ENCODE measurements at regions not wholly inside any gene's neighbourhood (a gene's known extent, or its start where the extent isn't known, plus 50 kb on each side); places are given as distances from the start of the nearest gene placed in this dataset.

DNA sequence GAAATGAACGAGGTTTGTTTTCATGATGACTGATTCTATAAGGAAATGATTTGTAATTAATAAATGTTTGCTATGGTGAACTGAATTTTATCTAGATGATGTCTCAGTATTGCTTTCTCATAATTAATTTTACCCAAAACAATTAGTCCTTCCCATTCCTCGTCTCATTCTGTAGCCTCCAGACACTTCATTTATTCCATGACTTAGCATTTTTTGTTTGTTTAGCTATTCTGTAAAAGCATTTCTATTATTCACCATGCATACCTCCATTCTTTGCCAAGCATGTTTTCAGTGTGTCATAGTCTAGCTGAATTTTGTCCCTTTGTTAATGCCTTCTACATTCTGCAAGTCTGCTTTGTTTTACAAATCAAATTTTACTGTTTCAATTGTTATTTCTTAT is 137.4 kb upstream of the RPL10L start:
- H3K27me3 ChIP-seq (replicated peaks in 1 of 4; ENCODE audit: control insufficient read depth in 3 of 4, extremely low read depth in 1 of 4, insufficient read depth in 3 of 4, low read length in 3 of 4) = no peaks in the 10 kb centered on the region
- no peak overlapping the region for H3K4me3 ChIP-seq (ENCODE audit: extremely low read depth in 1 of 4, insufficient read depth in 2 of 4, low read depth in 3 of 4, low read length in 4 of 4)
- CTCF ChIA-PET (ENCODE audit: partially characterized antibody) = no interaction called here
- POLR2A ChIA-PET (ENCODE audit: partially characterized antibody) = no interaction called here
- H4K20me1 ChIP-seq (replicated peaks in 1 of 2; ENCODE audit: control insufficient read depth in 1 of 2, insufficient read depth in 2 of 2, low read length in 2 of 2) = no peaks in the 10 kb centered on the region
- H3K9me3 ChIP-seq (ENCODE audit: insufficient read depth in 2 of 2, low read depth in 1 of 2, low read length in 1 of 2) = no peaks in the 10 kb centered on the region
- H3K79me2 ChIP-seq (ENCODE audit: control insufficient read depth in 1 of 2, insufficient read depth in 2 of 2, low read length in 2 of 2) = no peaks in the 10 kb centered on the region
- H3K4me2 ChIP-seq (ENCODE audit: insufficient read depth in 1 of 2, low read depth in 2 of 2, low read length in 2 of 2) = no peak overlapping the region
- no peak overlapping the region for H2AFZ ChIP-seq (ENCODE audit: low read length)
- no peaks in the 10 kb centered on the region for H3K79me1 ChIP-seq (ENCODE audit: low read depth, low read length)
- no peak overlapping the region for H4K5ac ChIP-seq (ENCODE audit: insufficient read length, low read depth, low read length)
- H2BK15ac ChIP-seq (ENCODE audit: low read length) = no peak overlapping the region
- no peak for DNase-seq (ENCODE audit: low read depth in 1 of 2, low spot score in 2 of 2)
- TF ChIP-seq YY1 (IDR thresholded peaks at IDR 0.05; ENCODE audit: low read depth, low read length) = no peak
- TF ChIP-seq SP2 (IDR thresholded peaks at IDR 0.05; ENCODE audit: low read length) = no peak
- no peak for TF ChIP-seq RNF2 (IDR thresholded peaks at IDR 0.05; ENCODE audit: borderline replicate concordance, low read depth, low read length, missing control alignments, poor library complexity, severe bottlenecking)
- no peak for TF ChIP-seq NRF1 (IDR thresholded peaks at IDR 0.05; ENCODE audit: low read depth, low read length)
- TF ChIP-seq KDM4A (IDR thresholded peaks at IDR 0.05; ENCODE audit: low read depth, low read length, severe bottlenecking) = no peak
- no peak for TF ChIP-seq TAF1 (IDR thresholded peaks at IDR 0.05; ENCODE audit: low read depth, low read length)
- no peak for TF ChIP-seq CEBPB (IDR thresholded peaks at IDR 0.05; ENCODE audit: low read depth, low read length)
- TF ChIP-seq CREB1 (IDR thresholded peaks at IDR 0.05) = no peak
- H2BK12ac ChIP-seq (ENCODE audit: low read depth, low read length) = no peak overlapping the region
- no peak overlapping the region for H3K27ac ChIP-seq (ENCODE audit: low read depth, low read length)
- H3K23ac ChIP-seq (ENCODE audit: insufficient read length) = no peak overlapping the region
- H2BK20ac ChIP-seq (ENCODE audit: low read length) = no peak overlapping the region
- no peak overlapping the region for H3K9ac ChIP-seq (replicated peaks in 1 of 4; ENCODE audit: extremely low read depth in 1 of 4, low read depth in 3 of 4, low read length in 3 of 4)
- FAIRE-seq = no peak
- no peak overlapping the region for H3K18ac ChIP-seq (ENCODE audit: extremely low read depth, low read length)
- H3K36me3 ChIP-seq (ENCODE audit: control insufficient read depth in 2 of 4, insufficient read depth in 4 of 4, low read length in 3 of 4) = no peaks in the 10 kb centered on the region
- no peak overlapping the region for H2BK5ac ChIP-seq (ENCODE audit: low read depth, low read length)
- no peak overlapping the region for H3K14ac ChIP-seq (ENCODE audit: insufficient read length)
- H2AK5ac ChIP-seq (ENCODE audit: low read depth, low read length) = no peak overlapping the region
- no peak overlapping the region for H4K91ac ChIP-seq (replicated peaks; ENCODE audit: insufficient read length, low read length)
- H3K4me1 ChIP-seq (replicated peaks in 1 of 4; ENCODE audit: control insufficient read depth in 3 of 4, insufficient read depth in 4 of 4, low read length in 3 of 4) = no peaks in the 10 kb centered on the region
- H4K8ac ChIP-seq (ENCODE audit: extremely low read depth, insufficient read depth, low read length) = no peak overlapping the region
- 96% methylated on average over 2 of the region's 2 CpGs; no CpG with 5 or more reads in 1 of the 2 experiments for WGBS, 2 experiments (ENCODE audit: extremely low coverage in 1 of 2, insufficient coverage in 1 of 2, insufficient read length in 1 of 2, insufficient replicate concordance in 2 of 2, low coverage in 1 of 2, low lambda C conversion rate in 2 of 2, missing lambda C conversion rate in 1 of 2)
- no peak overlapping the region for H3K56ac ChIP-seq (replicated peaks; ENCODE audit: insufficient read length, low read depth, low read length)
- H3K23me2 ChIP-seq (ENCODE audit: low read depth, low read length) = no peaks in the 10 kb centered on the region
- H3K4ac ChIP-seq (replicated peaks; ENCODE audit: insufficient read length, low read depth, low read length) = no peak overlapping the region
- no peak overlapping the region for H2BK120ac ChIP-seq (replicated peaks; ENCODE audit: low read depth, low read length)

Data from H1 (cell line).